Hematopoietic multipotent progenitor cell treated with erythropoietin and hydrocortisone succinate and interleukin-3 and kit ligand, for 17 days (in vitro differentiated cells): ENCODE measurements at regions not wholly inside any gene's neighbourhood (a gene's known extent, or its start where the extent isn't known, plus 50 kb on each side); places are given as distances from the start of the nearest gene placed in this dataset.

Source experiments
- DNase-seq: peaks from one replicate; pipeline ENCODE4 v3.0.0-alpha.2; 2015; ENCODE audit warnings: low spot score

DNA sequence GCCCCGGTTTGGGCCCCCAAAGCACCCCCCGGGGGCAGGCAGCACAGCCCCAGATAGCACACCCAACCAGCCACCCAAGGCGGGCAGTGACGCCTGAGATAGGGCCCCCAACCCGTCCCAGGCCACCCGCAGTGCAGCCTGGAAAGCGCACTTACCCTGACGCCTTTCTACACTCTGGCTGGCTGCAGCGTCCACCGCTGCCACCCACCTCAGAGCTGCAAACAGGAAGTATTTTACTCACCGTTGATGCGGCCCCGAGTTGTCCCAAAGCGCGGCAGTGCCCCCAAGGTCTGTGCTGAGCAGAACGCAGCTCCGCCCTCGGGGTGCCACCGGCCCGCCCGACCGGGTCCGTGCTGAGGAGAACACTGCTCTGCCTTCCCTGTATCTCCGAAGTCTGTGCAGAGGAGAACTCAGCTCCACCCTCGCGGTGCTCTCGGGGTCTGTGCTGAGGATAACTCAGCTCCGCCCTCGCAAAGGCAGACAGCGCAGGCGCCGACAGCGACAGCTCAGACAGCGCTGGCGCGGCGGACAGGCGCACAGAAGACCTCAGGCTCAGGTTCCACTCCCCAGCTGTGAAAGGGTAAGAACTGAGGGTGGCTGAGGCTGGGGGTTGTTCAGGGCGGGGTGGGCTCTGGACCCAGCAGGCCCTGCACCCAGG, 786.9 kb downstream of the CDY1 start:
- no peak for DNase-seq

DNA sequence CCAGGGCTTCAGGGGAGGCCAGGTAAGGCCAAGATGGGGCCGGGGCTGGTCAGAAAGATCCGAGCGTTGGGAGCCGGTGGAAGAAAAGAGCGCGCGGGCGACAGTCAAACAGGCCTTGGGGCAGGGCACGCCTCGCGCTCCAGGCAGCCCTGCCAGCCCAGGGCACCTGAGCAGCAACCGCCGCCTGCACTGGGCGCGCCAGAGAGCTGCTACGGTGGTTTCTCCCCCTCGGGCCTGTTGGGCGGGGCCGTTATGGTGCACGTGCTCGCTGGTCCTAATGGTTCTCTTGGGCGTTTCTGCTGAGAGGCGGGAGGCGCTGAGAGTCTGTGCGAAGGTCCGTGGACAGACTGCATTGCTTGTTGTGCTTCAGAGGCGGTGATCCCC, 787.4 kb downstream of the CDY1 start:
- no peak for DNase-seq
